Astrocyte (in vitro differentiated cells and primary cell): ENCODE measurements at regions not wholly inside any gene's neighbourhood (a gene's known extent, or its start where the extent isn't known, plus 50 kb on each side); places are given as distances from the start of the nearest gene placed in this dataset.

Experiments used
- DNase-seq: peaks from one replicate; pipeline ENCODE4 v3.0.0-alpha.2; 2010; ENCODE audit warnings: low read depth
- FAIRE-seq: peaks from 2 replicates; lab custom pipeline; 2011; peaks lifted over from hg19 to GRCh38; lab: Jason Lieb, UNC
- H2AFZ ChIP-seq: 2 replicates; pipeline ENCODE4 v1.6.0; 2012; ENCODE audit warnings: low read depth, low read length, inconsistent platforms
- H3K27ac ChIP-seq: 2 replicates; pipeline ENCODE4 v1.5.1; 2011; ENCODE audit warnings: low read depth, low read length, inconsistent platforms
- H3K27me3 ChIP-seq: 2 replicates; pipeline ENCODE4 v1.6.0; 2011; ENCODE audit warnings: low read length, inconsistent platforms; ENCODE audit not compliant: insufficient read depth
- H3K36me3 ChIP-seq: 2 replicates; pipeline ENCODE4 v1.5.1; 2011; ENCODE audit warnings: low read length, inconsistent platforms; ENCODE audit not compliant: insufficient read depth
- H3K4me1 ChIP-seq: 2 replicates; pipeline ENCODE4 v1.5.1; 2011; ENCODE audit warnings: low read length, inconsistent platforms; ENCODE audit not compliant: insufficient read depth
- H3K4me2 ChIP-seq: 2 replicates; pipeline ENCODE4 v1.6.0; 2012; ENCODE audit warnings: low read length, inconsistent platforms
- H3K4me3 ChIP-seq: 2 replicates; pipeline ENCODE4 v1.5.1; 2011; ENCODE audit warnings: low read depth, mild to moderate bottlenecking, low read length, inconsistent platforms; ENCODE audit not compliant: insufficient read depth
- H3K79me2 ChIP-seq: 2 replicates; pipeline ENCODE4 v1.6.0; 2012; ENCODE audit warnings: mild to moderate bottlenecking, low read length, inconsistent platforms; ENCODE audit not compliant: insufficient read depth
- H3K9ac ChIP-seq: 2 replicates; pipeline ENCODE4 v1.6.0; 2012; ENCODE audit warnings: mild to moderate bottlenecking, low read length, inconsistent platforms
- H3K9me3 ChIP-seq: 2 replicates; pipeline ENCODE4 v1.5.1; 2012; ENCODE audit warnings: low read depth, mild to moderate bottlenecking, low read length, inconsistent platforms; ENCODE audit not compliant: insufficient read depth
- H4K20me1 ChIP-seq: 2 replicates; pipeline ENCODE4 v1.6.0; 2012; ENCODE audit warnings: low read length, inconsistent platforms; ENCODE audit not compliant: insufficient read depth
- H3K27ac Mint-ChIP-seq: one replicate; pipeline ENCODE4 v1.8.0; 2021; ENCODE audit warnings: mild to moderate bottlenecking, mixed read lengths; ENCODE audit not compliant: unreplicated experiment
- H3K27me3 Mint-ChIP-seq: one replicate; pipeline ENCODE4 v1.8.0; 2021; ENCODE audit warnings: low read depth, mixed read lengths; ENCODE audit not compliant: unreplicated experiment
- H3K36me3 Mint-ChIP-seq: one replicate; pipeline ENCODE4 v1.8.0; 2021; ENCODE audit warnings: low read depth, mixed read lengths; ENCODE audit not compliant: unreplicated experiment
- H3K4me1 Mint-ChIP-seq: one replicate; pipeline ENCODE4 v1.8.0; 2021; ENCODE audit warnings: low read depth, mixed read lengths; ENCODE audit not compliant: unreplicated experiment
- H3K4me3 Mint-ChIP-seq: one replicate; pipeline ENCODE4 v1.8.0; 2021; ENCODE audit warnings: mild to moderate bottlenecking, moderate library complexity, mixed read lengths; ENCODE audit not compliant: unreplicated experiment
- H3K9me3 Mint-ChIP-seq: one replicate; pipeline ENCODE4 v1.8.0; 2021; ENCODE audit warnings: mild to moderate bottlenecking, mixed read lengths; ENCODE audit not compliant: unreplicated experiment
- EZH2 ChIP-seq: IDR thresholded peaks from 2 replicates; pipeline ENCODE4 v1.6.1; 2012; ENCODE audit warnings: mild to moderate bottlenecking, low read length, inconsistent platforms; ENCODE audit not compliant: insufficient read depth
- TF ChIP-seq, protein P1 (sequence below): IDR thresholded peaks from 2 replicates; pipeline ENCODE4 v1.5.1; 2011; ENCODE audit warnings: low read depth, mild to moderate bottlenecking, inconsistent platforms, low read length, moderate library complexity; ENCODE audit not compliant: insufficient read depth

DNA sequence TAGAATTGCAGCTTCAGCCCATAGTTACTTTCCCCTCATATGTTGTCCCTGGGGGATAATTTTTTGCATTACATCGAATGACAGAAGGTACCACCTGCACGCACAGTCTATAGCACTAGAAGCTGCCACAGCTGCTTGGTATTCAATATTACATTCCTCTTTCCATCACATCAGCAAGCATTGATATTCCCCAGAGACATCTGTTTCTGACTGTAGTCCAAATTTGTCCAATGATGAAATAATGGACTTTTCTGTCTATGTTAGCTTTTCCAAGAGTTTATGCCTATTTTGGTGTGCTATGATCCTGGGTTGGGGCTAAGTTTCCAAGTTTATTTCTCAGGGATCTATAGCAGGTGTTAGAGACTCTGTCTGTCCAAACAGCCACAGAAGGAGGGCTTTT is 335.4 kb downstream of the LRIG3 start:
- Histone ChIP-seq H4K20me1 (no peaks in the 10 kb centered on the region), H2AFZ (no peak overlapping the region), H3K4me1 (no peaks in the 10 kb centered on the region), H3K9ac (no peak overlapping the region), H3K27ac (no peak overlapping the region), H3K4me3 (no peak overlapping the region), H3K79me2 (no peaks in the 10 kb centered on the region), H3K36me3 (no peaks in the 10 kb centered on the region), H3K9me3 (no peaks in the 10 kb centered on the region), H3K4me2 (no peak overlapping the region), H3K27me3 (no peaks in the 10 kb centered on the region)
- Mint-ChIP-seq H3K4me3 (no peak overlapping the region), H3K27me3 (peaks cover 2% of the 10 kb centered on the region), H3K9me3 (no peaks in the 10 kb centered on the region), H3K36me3 (no peaks in the 10 kb centered on the region), H3K4me1 (peaks cover 3% of the 10 kb centered on the region), H3K27ac (no peak overlapping the region)
- FAIRE-seq (no peak), DNase-seq (no peak)
- no peak for TF ChIP-seq EZH2
- TF ChIP-seq, protein P1, sequence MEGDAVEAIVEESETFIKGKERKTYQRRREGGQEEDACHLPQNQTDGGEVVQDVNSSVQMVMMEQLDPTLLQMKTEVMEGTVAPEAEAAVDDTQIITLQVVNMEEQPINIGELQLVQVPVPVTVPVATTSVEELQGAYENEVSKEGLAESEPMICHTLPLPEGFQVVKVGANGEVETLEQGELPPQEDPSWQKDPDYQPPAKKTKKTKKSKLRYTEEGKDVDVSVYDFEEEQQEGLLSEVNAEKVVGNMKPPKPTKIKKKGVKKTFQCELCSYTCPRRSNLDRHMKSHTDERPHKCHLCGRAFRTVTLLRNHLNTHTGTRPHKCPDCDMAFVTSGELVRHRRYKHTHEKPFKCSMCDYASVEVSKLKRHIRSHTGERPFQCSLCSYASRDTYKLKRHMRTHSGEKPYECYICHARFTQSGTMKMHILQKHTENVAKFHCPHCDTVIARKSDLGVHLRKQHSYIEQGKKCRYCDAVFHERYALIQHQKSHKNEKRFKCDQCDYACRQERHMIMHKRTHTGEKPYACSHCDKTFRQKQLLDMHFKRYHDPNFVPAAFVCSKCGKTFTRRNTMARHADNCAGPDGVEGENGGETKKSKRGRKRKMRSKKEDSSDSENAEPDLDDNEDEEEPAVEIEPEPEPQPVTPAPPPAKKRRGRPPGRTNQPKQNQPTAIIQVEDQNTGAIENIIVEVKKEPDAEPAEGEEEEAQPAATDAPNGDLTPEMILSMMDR = no peak

DNA sequence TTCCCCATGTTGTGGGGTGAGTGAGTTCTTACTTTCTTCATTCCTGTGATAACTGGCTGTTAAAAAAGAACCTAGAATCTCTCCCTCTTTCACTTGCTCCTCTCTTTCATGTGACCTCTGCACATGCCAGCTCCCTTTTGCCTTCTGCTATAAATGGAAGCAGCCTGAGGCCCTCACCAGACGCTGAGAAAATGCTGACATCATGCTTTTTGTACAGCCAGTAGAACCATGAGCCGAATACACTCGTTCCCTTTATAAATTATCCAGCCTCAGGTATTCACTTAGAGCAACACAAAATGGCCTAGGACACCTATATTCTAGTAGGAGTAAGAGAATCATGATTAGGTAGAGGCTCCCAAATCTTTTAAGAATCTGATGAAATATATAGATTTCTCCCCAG is 333.5 kb downstream of the LRIG3 start:
- no peak overlapping the region for H3K27ac ChIP-seq
- no peak for FAIRE-seq
- H3K4me1 ChIP-seq = no peaks in the 10 kb centered on the region
- Mint-ChIP-seq H3K27me3 (peaks cover 2% of the 10 kb centered on the region), H3K4me3 (no peak overlapping the region), H3K27ac (no peak overlapping the region), H3K9me3 (no peaks in the 10 kb centered on the region), H3K4me1 (peaks cover 3% of the 10 kb centered on the region), H3K36me3 (no peaks in the 10 kb centered on the region)
- H3K27me3 ChIP-seq = no peaks in the 10 kb centered on the region
- no peaks in the 10 kb centered on the region for H4K20me1 ChIP-seq
- no peak overlapping the region for H3K4me3 ChIP-seq
- TF ChIP-seq, protein P1 = no peak
- no peak for TF ChIP-seq EZH2
- no peak for DNase-seq
- no peaks in the 10 kb centered on the region for H3K36me3 ChIP-seq
- no peak overlapping the region for H3K4me2 ChIP-seq
- no peak overlapping the region for H3K9ac ChIP-seq
- no peak overlapping the region for H2AFZ ChIP-seq
- H3K9me3 ChIP-seq = no peaks in the 10 kb centered on the region
- H3K79me2 ChIP-seq = no peaks in the 10 kb centered on the region

- Mint-ChIP-seq H3K27me3 (peaks cover 2% of the 10 kb centered on the region), H3K4me3 (no peak overlapping the region), H3K4me1 (peaks cover 3% of the 10 kb centered on the region), H3K9me3 (no peaks in the 10 kb centered on the region), H3K27ac (no peak overlapping the region), H3K36me3 (no peaks in the 10 kb centered on the region)
- H3K4me1 ChIP-seq = no peaks in the 10 kb centered on the region
- H4K20me1 ChIP-seq = no peaks in the 10 kb centered on the region
- no peak overlapping the region for H3K4me2 ChIP-seq
- no peak overlapping the region for H2AFZ ChIP-seq
- no peak overlapping the region for H3K27ac ChIP-seq
- no peak overlapping the region for H3K4me3 ChIP-seq
- no peaks in the 10 kb centered on the region for H3K27me3 ChIP-seq
- H3K79me2 ChIP-seq = no peaks in the 10 kb centered on the region
- no peak overlapping the region for H3K9ac ChIP-seq
- DNase-seq (no peak), FAIRE-seq (no peak)
- no peaks in the 10 kb centered on the region for H3K9me3 ChIP-seq
- no peak for TF ChIP-seq EZH2
- TF ChIP-seq, protein P1 = no peak
- no peaks in the 10 kb centered on the region for H3K36me3 ChIP-seq
These were observed 331.5 kb downstream of the LRIG3 start for GRCh38 chr12:58588770-58589169.
